ENCODE measurements at regions not wholly inside any gene's neighbourhood (a gene's known extent, or its start where the extent isn't known, plus 50 kb on each side); places are given as distances from the start of the nearest gene placed in this dataset.

GRCh38 chr18:1571206-1571605 lies 666.5 kb downstream of the ADCYAP1 start:
- TF ChIP-seq CTCF (IDR thresholded peaks at IDR 0.05; ENCODE audit: insufficient read depth, low read depth, low read length): no peak
- no peak for TF ChIP-seq EZH2 (IDR thresholded peaks at IDR 0.05; ENCODE audit: insufficient read depth, low read length)

Data from astrocyte (in vitro differentiated cells and primary cell).